OCI-LY7 (cell line): ENCODE measurements at regions not wholly inside any gene's neighbourhood (a gene's known extent, or its start where the extent isn't known, plus 50 kb on each side); places are given as distances from the start of the nearest gene placed in this dataset.

ENCODE experiments used
- BruUV-seq: library from RNA; stranded (reverse); fragments of 400-500 nt; replicated peaks from 2 replicates; lab custom pipeline; 2021; lab: Mats Ljungman, UMichigan
- CTCF ChIA-PET: fragments of 300-600 bp; sonication (Branson Sonifier 250); formaldehyde crosslinking; loops from one replicate; lab custom pipeline; 2022; ENCODE audit warnings: antibody characterized with exemption; ENCODE audit not compliant: unreplicated experiment; lab: Charles Lee
- POLR2A ChIA-PET: fragments of 300-600 bp; sonication (Branson Sonifier 250); formaldehyde crosslinking; loops from one replicate; lab custom pipeline; 2022; ENCODE audit warnings: antibody characterized with exemption; lab: Charles Lee
- DNase-seq: peaks from one replicate; pipeline ENCODE4 v3.0.0-alpha.2; 2015; ENCODE audit warnings: low spot score
- H2AFZ ChIP-seq: fragments of 200-600 bp; sonication (generic), shearing (Covaris generic); 2 replicates; pipeline ENCODE4 v1.6.1; 2014; ENCODE audit warnings: mild to moderate bottlenecking, antibody characterized with exemption, low read length, moderate library complexity
- H3K27ac ChIP-seq: fragments of 200-600 bp; sonication (generic); 2 replicates; pipeline ENCODE4 v1.5.1; 2014; ENCODE audit warnings: mixed run types, low read depth, mild to moderate bottlenecking, moderate library complexity, low read length, inconsistent platforms; ENCODE audit not compliant: poor library complexity, severe bottlenecking
- H3K36me3 ChIP-seq: fragments of 200-600 bp; sonication (generic); 2 replicates; pipeline ENCODE4 v1.6.1; 2014; ENCODE audit warnings: mild to moderate bottlenecking, antibody characterized with exemption, low read length, moderate library complexity, mixed read lengths; ENCODE audit not compliant: insufficient read depth
- H3K4me1 ChIP-seq: fragments of 200-600 bp; sonication (generic); 2 replicates; pipeline ENCODE4 v1.5.1; 2014; ENCODE audit warnings: mild to moderate bottlenecking, low read length; ENCODE audit not compliant: insufficient read depth, poor library complexity, severe bottlenecking
- H3K4me2 ChIP-seq: fragments of 200-600 bp; sonication (generic); 2 replicates; pipeline ENCODE4 v1.6.1; 2014; ENCODE audit warnings: mild to moderate bottlenecking, low read length
- H3K4me3 ChIP-seq: fragments of 200-600 bp; sonication (generic); 2 replicates; pipeline ENCODE4 v1.5.1; 2014; ENCODE audit warnings: mild to moderate bottlenecking, low read depth, low read length; ENCODE audit not compliant: poor library complexity, severe bottlenecking
- H3K79me2 ChIP-seq: fragments of 200-600 bp; sonication (generic); 2 replicates; pipeline ENCODE4 v1.6.1; 2016; ENCODE audit warnings: low read depth, mild to moderate bottlenecking, low read length, moderate library complexity, mixed read lengths; ENCODE audit not compliant: insufficient read depth
- H3K9me2 ChIP-seq: fragments of 200-600 bp; sonication (generic); 2 replicates; pipeline ENCODE4 v1.6.1; 2016; ENCODE audit warnings: mild to moderate bottlenecking, low read length, mixed read lengths; ENCODE audit not compliant: insufficient read depth
- H3K9me3 ChIP-seq: fragments of 200-600 bp; sonication (generic); 2 replicates; pipeline ENCODE4 v1.6.1; 2014; ENCODE audit warnings: mild to moderate bottlenecking, mixed run types, low read length, mixed read lengths
- H4K20me1 ChIP-seq: fragments of 200-600 bp; sonication (generic); 2 replicates; pipeline ENCODE4 v1.6.1; 2014; ENCODE audit warnings: mild to moderate bottlenecking, antibody characterized with exemption, low read length, moderate library complexity, mixed read lengths; ENCODE audit not compliant: insufficient read depth
- EZH2phosphoT487 ChIP-seq: fragments of 200-600 bp; sonication (generic); IDR thresholded peaks from 2 replicates; pipeline ENCODE4 v1.6.1; 2018; ENCODE audit warnings: low read depth, borderline replicate concordance, mild to moderate bottlenecking, mixed run types, antibody characterized with exemption, low read length, moderate library complexity, mixed read lengths
- intact Hi-C: fragments of 100-400 bp; cut with micrococcal nuclease; formaldehyde crosslinking; loops from one replicate; pipeline ENCODE4 v1.10.0; 2022; ENCODE audit not compliant: unreplicated experiment
- TF ChIP-seq, protein P1 (sequence below): fragments of 200-600 bp; sonication (generic); conservative IDR thresholded peaks from 2 replicates; pipeline ENCODE4 v1.5.1; 2014; ENCODE audit warnings: mild to moderate bottlenecking, antibody characterized with exemption, low read length, moderate library complexity, mixed read lengths

GRCh38 chr14:22070119-22070982 is 396.7 kb upstream of the OR4E1 start:
- DNase-seq, result peak; percentile 18
- Histone ChIP-seq H3K9me2 (no peaks in the 10 kb centered on the region), H3K27ac (no peak overlapping the region), H3K9me3 (no peaks in the 10 kb centered on the region), H3K4me2 (peak overlapping the region; percentile 45), H3K4me1 (peaks cover 18% of the 10 kb centered on the region), H3K36me3 (no peaks in the 10 kb centered on the region), H3K4me3 (peak overlapping the region; percentile 24), H4K20me1 (no peaks in the 10 kb centered on the region), H2AFZ (peak overlapping the region; percentile 51; the same call in 1 of the 2 replicates), H3K79me2 (no peaks in the 10 kb centered on the region)
- intact Hi-C loops, result no loop called here
- ChIA-PET CTCF (no interaction called here), POLR2A (interaction anchor here (0.7 kb wide), 3 partner anchors 22 to 223 kb away, joined by 3 to 4 read pairs (median 3); no protein-coding TSS in a partner anchor)
- no TSS peak for BruUV-seq
- TF ChIP-seq, protein P1, sequence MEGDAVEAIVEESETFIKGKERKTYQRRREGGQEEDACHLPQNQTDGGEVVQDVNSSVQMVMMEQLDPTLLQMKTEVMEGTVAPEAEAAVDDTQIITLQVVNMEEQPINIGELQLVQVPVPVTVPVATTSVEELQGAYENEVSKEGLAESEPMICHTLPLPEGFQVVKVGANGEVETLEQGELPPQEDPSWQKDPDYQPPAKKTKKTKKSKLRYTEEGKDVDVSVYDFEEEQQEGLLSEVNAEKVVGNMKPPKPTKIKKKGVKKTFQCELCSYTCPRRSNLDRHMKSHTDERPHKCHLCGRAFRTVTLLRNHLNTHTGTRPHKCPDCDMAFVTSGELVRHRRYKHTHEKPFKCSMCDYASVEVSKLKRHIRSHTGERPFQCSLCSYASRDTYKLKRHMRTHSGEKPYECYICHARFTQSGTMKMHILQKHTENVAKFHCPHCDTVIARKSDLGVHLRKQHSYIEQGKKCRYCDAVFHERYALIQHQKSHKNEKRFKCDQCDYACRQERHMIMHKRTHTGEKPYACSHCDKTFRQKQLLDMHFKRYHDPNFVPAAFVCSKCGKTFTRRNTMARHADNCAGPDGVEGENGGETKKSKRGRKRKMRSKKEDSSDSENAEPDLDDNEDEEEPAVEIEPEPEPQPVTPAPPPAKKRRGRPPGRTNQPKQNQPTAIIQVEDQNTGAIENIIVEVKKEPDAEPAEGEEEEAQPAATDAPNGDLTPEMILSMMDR, result no peak
- no peak for TF ChIP-seq EZH2phosphoT487

- no peaks in the 10 kb centered on the region for H3K79me2 ChIP-seq
- no peaks in the 10 kb centered on the region for H3K36me3 ChIP-seq
- no peaks in the 10 kb centered on the region for H3K9me3 ChIP-seq
- ChIA-PET CTCF (no interaction called here), POLR2A (no interaction called here)
- H3K9me2 ChIP-seq, result no peaks in the 10 kb centered on the region
- H3K4me2 ChIP-seq, result no peak overlapping the region
- H3K4me3 ChIP-seq, result no peak overlapping the region
- no peaks in the 10 kb centered on the region for H4K20me1 ChIP-seq
- peaks cover 3% of the 10 kb centered on the region for H3K4me1 ChIP-seq
- H2AFZ ChIP-seq, result no peak overlapping the region
- DNase-seq, result no peak
- H3K27ac ChIP-seq, result no peak overlapping the region
- no peak for TF ChIP-seq EZH2phosphoT487
- TF ChIP-seq, protein P1, result no peak
- intact Hi-C loops, result no loop called here
- no TSS peak for BruUV-seq
Measured at GRCh38 chr14:22065347-22065746, 391.7 kb upstream of the OR4E1 start.

DNA sequence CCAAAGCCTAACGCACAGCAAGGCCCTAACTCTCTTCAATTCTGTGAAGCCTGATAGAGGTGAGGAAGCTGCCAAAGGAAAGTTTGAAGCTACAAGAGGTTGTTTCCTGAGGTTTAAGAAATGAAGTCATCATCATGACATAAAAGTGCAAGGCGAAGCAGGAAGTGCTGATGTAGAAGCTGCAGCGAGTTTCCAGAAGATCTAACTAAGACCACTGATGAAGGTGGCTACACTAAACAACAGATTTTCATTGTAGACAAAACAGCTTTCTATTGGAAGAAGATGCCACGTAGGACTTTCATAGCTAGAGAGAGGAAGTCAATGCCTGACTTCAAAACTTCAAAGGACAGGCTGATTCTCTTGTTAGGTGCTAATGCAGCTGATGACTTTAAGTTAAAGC is 385.6 kb upstream of the OR4E1 start:
- BruUV-seq, result no TSS peak
- Histone ChIP-seq H3K36me3 (no peaks in the 10 kb centered on the region), H3K4me3 (no peak overlapping the region), H3K27ac (no peak overlapping the region), H4K20me1 (no peaks in the 10 kb centered on the region), H3K4me1 (no peaks in the 10 kb centered on the region), H3K9me2 (no peaks in the 10 kb centered on the region), H2AFZ (no peak overlapping the region), H3K4me2 (no peak overlapping the region), H3K9me3 (no peaks in the 10 kb centered on the region), H3K79me2 (no peaks in the 10 kb centered on the region)
- TF ChIP-seq, protein P1, result no peak
- TF ChIP-seq EZH2phosphoT487, result no peak
- intact Hi-C loops, result no loop called here
- no peak for DNase-seq
- ChIA-PET CTCF (no interaction called here), POLR2A (no interaction called here)
